ENCODE measurements at regions not wholly inside any gene's neighbourhood (a gene's known extent, or its start where the extent isn't known, plus 50 kb on each side); places are given as distances from the start of the nearest gene placed in this dataset.
A peak's percentile ranks its signal among the peaks of the same experiment; 100 is the strongest.
"Not testable (repeated sequence)": the region's sequence is repeated elsewhere in the genome, so short reads cannot be mapped to it uniquely, and the experiment has no call there.

DNA sequence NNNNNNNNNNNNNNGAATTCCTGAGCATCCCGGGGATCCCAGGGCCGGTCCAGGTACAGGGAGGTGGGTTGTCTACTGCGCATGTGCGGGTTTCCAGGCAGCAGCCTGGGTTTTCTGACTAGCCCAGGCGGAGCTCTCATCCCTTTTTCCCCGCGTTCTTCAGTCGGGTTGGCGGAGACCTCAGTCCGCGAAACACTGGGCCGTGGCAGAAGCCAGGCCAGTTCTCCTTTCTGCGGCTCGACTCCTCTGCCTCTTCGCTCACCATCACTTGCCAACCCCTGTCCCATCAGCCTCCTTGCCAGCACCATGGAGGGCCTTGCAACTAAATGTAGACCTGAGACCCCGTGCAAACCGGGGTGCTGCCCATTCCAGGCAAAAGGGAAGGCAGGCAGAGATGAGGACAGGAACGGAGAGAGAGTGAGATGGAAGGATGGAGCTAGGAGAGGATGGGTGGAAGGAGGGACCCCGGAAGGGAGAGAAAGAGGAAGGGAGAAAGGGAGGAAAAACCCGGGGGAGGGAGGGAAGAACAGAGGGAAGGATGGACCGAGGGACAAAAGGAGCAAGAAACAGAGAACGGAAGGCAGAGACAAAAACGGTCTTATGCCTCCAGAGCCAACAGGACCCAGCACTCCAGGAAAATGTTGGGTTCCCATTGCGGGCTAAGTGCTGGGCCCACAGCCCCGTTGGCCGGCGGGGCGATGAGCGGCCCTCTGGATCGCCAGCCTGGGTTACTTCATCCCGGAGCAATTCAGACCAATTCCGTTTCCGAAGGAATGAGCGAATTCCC, 445.4 kb upstream of the DEFB115 start:
- no peaks in the 10 kb centered on the region for H3K27me3 ChIP-seq
- DNase-seq = peak; percentile 31
- intact Hi-C loops (cut with DNase I) = no loop called here
- no peaks in the 10 kb centered on the region for H3K9me3 ChIP-seq
- H3K36me3 ChIP-seq = no peaks in the 10 kb centered on the region
- TF ChIP-seq, protein P1, sequence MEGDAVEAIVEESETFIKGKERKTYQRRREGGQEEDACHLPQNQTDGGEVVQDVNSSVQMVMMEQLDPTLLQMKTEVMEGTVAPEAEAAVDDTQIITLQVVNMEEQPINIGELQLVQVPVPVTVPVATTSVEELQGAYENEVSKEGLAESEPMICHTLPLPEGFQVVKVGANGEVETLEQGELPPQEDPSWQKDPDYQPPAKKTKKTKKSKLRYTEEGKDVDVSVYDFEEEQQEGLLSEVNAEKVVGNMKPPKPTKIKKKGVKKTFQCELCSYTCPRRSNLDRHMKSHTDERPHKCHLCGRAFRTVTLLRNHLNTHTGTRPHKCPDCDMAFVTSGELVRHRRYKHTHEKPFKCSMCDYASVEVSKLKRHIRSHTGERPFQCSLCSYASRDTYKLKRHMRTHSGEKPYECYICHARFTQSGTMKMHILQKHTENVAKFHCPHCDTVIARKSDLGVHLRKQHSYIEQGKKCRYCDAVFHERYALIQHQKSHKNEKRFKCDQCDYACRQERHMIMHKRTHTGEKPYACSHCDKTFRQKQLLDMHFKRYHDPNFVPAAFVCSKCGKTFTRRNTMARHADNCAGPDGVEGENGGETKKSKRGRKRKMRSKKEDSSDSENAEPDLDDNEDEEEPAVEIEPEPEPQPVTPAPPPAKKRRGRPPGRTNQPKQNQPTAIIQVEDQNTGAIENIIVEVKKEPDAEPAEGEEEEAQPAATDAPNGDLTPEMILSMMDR (IDR thresholded peaks at IDR 0.05) = no peak
- H3K27ac ChIP-seq = no peak overlapping the region
- H3K9ac ChIP-seq (ENCODE audit: low read depth in 2 of 2, low read length in 2 of 2) = no peak overlapping the region
- no peaks in the 10 kb centered on the region for H3K4me1 ChIP-seq
- no peak overlapping the region for H3K4me3 ChIP-seq

DNA sequence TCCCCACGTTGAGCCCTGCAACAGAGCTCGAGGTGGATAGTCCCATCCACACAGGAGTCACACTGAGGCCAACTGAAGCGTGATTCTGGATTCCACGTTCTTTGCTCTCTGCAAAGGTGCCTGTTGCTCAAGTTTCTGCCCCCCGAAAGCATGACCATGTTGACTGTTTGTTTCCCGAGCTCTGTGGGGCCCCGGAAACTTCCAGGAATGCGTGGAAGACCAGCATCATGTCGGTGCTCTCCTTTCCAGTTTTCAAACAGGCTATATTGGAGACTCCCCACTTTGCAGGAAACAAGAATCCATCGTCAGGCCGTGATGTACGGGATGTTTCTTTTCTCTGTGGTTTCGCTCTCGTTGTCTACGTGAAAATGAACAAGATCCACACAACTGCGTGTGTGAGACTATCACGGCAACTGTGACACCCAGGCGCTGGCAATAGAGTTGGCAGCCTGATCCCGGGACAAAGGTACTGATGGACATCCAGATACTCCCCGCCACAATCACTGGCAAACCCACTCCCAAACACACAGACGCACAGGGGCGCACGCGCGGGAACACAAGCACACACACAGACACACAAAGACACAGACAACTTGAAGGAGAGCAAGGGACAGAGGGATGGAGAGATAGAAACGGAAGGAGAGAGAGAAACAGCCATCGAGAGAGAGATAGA, 444.6 kb upstream of the DEFB115 start:
- H3K27me3 ChIP-seq = no peaks in the 10 kb centered on the region
- DNase-seq = no peak

DNA sequence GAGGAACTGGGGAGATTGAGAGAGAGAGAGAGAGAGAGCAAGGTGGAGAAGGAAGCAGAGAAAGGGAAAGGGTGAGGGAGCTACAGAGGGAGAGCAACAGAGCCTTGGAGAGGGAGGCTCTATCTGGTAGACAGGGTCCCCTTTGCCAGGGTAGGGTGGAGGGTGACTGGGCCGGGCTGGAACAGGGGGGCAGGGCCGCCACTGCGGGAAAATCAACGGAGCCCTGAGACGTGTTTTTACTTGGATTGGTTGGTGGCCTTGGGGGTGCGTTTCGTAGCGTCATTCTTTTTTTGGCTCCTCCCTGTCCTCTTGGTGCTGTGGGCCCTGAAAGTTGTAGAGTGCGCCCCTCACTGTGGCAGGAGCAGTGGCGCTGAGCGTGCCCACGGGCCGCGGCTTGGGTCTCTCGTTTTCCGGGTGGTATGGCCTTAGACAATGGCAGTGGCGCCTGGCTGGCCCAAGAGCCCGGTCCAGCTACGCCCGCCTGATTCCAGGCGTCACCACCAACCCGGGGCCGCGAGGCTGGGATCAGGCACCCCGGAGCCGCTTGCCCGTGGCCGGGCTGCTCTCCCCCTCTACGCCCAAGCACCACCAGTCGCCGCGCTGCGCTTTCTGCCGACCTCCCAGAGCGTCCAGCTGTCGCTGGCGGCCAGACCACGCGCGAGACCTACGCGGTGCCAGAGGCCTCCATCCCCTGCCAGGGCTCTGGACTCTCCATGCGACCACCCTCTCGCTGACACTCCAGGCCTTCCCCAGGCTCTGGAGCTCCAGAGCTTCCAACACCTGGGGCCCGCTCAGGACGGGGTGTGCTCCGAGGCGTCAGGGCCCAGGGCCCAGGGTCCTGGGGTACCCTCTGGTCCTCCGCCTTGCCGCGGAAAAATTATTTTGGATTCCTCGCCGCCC, 443.8 kb upstream of the DEFB115 start:
- H3K9me3 ChIP-seq; H3K27me3 ChIP-seq; H3K36me3 ChIP-seq; H3K9ac ChIP-seq (ENCODE audit: low read depth in 2 of 2, low read length in 2 of 2); H3K4me1 ChIP-seq; H3K27ac ChIP-seq; H3K4me3 ChIP-seq; intact Hi-C loops (cut with DNase I): not testable (repeated sequence)
- peak; percentile 22 for DNase-seq

More for the DNA sequence above, 444.6 kb upstream of the DEFB115 start:
- Histone ChIP-seq H3K9me3 (no peaks in the 10 kb centered on the region), H3K36me3 (no peaks in the 10 kb centered on the region), H3K4me1 (no peaks in the 10 kb centered on the region), H3K9ac (ENCODE audit: low read depth in 2 of 2, low read length in 2 of 2) (no peak overlapping the region), H3K4me3 (no peak overlapping the region), H3K27ac (no peak overlapping the region)
- TF ChIP-seq, protein P1 (IDR thresholded peaks at IDR 0.05) = no peak
- intact Hi-C loops (cut with DNase I) = no loop called here

DNA sequence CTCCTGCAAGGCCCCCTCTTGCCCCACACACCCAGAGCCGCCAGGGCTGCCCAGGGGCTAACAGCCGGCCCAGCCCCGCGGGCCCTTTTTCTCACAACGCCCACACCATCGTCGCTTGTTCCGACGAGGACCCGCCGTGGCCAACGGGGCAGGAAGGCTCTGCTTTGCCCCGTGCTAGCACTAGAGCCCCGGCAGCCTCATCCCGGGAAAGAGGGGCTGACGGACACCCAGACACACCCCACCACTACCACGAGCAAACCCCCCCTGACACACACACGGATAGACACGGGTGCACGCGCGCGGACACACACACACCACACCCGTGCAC, 443.2 kb upstream of the DEFB115 start:
- H3K27me3 ChIP-seq; H3K36me3 ChIP-seq; H3K9ac ChIP-seq (ENCODE audit: low read depth in 2 of 2, low read length in 2 of 2); intact Hi-C loops (cut with DNase I); H3K4me1 ChIP-seq; H3K9me3 ChIP-seq; H3K4me3 ChIP-seq; H3K27ac ChIP-seq: not testable (repeated sequence)
- peak; percentile 21 for DNase-seq

DNA sequence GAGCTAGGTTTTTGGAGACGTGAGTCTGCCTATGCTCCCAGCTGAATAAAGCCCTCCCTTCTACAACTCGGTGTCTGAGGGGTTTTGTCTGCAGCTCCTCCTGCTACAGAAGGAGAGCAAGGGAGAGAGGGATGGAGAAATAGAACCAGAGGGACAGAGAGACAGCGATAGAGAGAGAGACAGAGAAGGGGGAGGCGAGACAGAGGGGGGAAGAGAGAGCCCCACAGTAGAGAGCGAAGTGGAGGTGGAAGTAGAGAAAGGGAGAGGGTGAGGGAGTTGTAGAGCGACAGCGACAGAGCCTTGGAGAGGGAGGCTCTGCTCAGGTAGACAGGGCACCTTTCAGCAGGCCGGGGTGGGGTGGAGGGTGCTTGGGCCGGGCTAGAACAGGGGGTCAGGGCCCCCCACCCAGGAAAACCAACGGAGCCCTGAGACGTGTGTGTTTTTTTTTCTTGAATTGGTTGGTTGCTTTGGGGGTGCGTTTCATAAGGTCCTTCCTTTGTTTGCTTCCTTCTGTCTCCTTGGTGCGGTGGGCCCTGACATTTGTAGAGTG, 442.4 kb upstream of the DEFB115 start:
- peak; percentile 28 for DNase-seq
- H3K4me1 ChIP-seq; H3K9me3 ChIP-seq; H3K27me3 ChIP-seq; H3K36me3 ChIP-seq; H3K9ac ChIP-seq (ENCODE audit: low read depth in 2 of 2, low read length in 2 of 2); H3K4me3 ChIP-seq; H3K27ac ChIP-seq; intact Hi-C loops (cut with DNase I): not testable (repeated sequence)

DNA sequence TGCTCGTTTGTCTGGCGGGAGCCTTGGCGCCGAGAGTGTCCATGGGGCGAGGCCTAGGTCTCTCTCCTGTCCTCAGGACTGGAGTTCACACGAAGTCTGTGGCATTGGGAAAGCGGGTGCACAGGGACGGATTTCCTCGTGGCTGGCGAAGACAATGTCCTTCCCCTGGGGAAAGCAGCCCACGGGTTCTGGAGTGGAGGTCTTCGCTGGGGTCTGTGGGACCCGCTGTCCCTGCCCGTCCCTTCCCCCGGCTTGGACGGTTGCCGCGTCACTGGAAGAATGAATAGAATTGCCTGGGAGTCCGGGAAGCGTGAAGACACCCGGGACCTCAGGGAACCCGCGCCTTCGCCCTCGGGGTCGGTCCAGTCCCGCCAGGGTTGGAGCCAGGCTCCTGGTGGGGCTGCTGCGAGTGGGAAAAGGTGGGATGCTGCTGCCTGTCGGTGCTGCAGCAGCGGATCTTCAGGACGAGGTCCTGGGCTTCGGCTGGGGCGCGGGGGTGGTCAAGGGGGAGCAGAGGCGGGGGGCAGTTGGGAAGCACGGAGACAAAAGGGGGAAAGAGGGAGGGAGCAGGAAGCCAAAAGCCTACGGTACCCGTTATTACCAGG, 441.8 kb upstream of the DEFB115 start:
- intact Hi-C loops (cut with DNase I) = no loop called here
- no peak overlapping the region for H3K4me3 ChIP-seq
- no peak overlapping the region for H3K9ac ChIP-seq (ENCODE audit: low read depth in 2 of 2, low read length in 2 of 2)
- no peak for DNase-seq
- TF ChIP-seq, protein P1 (IDR thresholded peaks at IDR 0.05) = no peak
- H3K27ac ChIP-seq = no peak overlapping the region
- no peaks in the 10 kb centered on the region for H3K4me1 ChIP-seq
- H3K36me3 ChIP-seq = no peaks in the 10 kb centered on the region
- no peaks in the 10 kb centered on the region for H3K27me3 ChIP-seq
- H3K9me3 ChIP-seq = no peaks in the 10 kb centered on the region
